Neural progenitor cell (in vitro differentiated cells): ENCODE measurements at regions not wholly inside any gene's neighbourhood (a gene's known extent, or its start where the extent isn't known, plus 50 kb on each side); places are given as distances from the start of the nearest gene placed in this dataset.

Experiments used
- EZH2 ChIP-seq: fragments of 200-600 bp; sonication (generic); IDR thresholded peaks from 2 replicates; pipeline ENCODE4 v1.6.1; 2017; ENCODE audit warnings: antibody characterized with exemption, mild to moderate bottlenecking, moderate library complexity
- EZH2phosphoT487 ChIP-seq: fragments of 200-600 bp; sonication (generic); IDR thresholded peaks from 2 replicates; pipeline ENCODE4 v1.6.1; 2017; ENCODE audit warnings: antibody characterized with exemption
- TF ChIP-seq, protein P1 (sequence below): fragments of 200-600 bp; sonication (generic); IDR thresholded peaks from 2 replicates; pipeline ENCODE4 v1.5.1; 2017; ENCODE audit warnings: antibody characterized with exemption, mild to moderate bottlenecking

DNA sequence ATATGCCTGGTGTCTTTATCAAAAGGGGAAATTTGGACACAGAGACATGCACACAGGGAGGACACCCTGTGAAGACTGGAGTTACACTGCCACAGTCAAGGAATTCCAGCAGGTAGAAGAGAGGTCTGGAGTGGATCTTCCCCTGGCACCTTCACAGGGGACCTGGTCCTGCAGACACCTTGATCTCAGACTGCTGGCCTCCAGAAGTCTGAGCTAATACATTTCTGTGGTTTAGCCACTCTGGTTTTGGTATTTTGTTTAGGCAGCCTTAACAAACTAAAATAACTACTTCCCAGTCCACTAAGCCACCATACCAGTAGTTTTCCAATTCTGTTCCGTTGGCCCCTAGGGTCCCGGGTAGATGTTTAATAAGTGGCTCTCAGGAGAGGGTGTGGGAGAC, 164.7 kb downstream of the SETD4 start:
- TF ChIP-seq, protein P1, sequence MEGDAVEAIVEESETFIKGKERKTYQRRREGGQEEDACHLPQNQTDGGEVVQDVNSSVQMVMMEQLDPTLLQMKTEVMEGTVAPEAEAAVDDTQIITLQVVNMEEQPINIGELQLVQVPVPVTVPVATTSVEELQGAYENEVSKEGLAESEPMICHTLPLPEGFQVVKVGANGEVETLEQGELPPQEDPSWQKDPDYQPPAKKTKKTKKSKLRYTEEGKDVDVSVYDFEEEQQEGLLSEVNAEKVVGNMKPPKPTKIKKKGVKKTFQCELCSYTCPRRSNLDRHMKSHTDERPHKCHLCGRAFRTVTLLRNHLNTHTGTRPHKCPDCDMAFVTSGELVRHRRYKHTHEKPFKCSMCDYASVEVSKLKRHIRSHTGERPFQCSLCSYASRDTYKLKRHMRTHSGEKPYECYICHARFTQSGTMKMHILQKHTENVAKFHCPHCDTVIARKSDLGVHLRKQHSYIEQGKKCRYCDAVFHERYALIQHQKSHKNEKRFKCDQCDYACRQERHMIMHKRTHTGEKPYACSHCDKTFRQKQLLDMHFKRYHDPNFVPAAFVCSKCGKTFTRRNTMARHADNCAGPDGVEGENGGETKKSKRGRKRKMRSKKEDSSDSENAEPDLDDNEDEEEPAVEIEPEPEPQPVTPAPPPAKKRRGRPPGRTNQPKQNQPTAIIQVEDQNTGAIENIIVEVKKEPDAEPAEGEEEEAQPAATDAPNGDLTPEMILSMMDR: no peak
- TF ChIP-seq EZH2 (no peak), EZH2phosphoT487 (no peak)
